RWPE1 (cell line): ENCODE measurements at regions not wholly inside any gene's neighbourhood (a gene's known extent, or its start where the extent isn't known, plus 50 kb on each side); places are given as distances from the start of the nearest gene placed in this dataset.

Source experiments
- CTCF ChIA-PET: fragments of 350-600 bp; sonication (Branson Sonifier 250); formaldehyde crosslinking; extraction: SDS; loops from one replicate; lab custom pipeline; 2021; lab: Yijun Ruan, JAX
- POLR2A ChIA-PET: fragments of 400-600 bp; formaldehyde crosslinking; extraction: SDS; loops from one replicate; lab custom pipeline; 2020; ENCODE audit warnings: antibody characterized with exemption; ENCODE audit not compliant: low non-redundant PET; lab: Yijun Ruan, JAX
- DNase-seq: peaks from one replicate; pipeline ENCODE4 v3.0.0; 2012; ENCODE audit warnings: low spot score
- H3K27ac ChIP-seq: fragments of 450-650 bp; 2 replicates; pipeline ENCODE4 v1.5.1; 2017
- CTCF ChIP-seq: fragments of 450-650 bp; conservative IDR thresholded peaks from 2 replicates; pipeline ENCODE4 v1.5.1; 2017; ENCODE audit warnings: low read depth, mild to moderate bottlenecking

GRCh38 chr3:182612332-182612731 is 181.0 kb upstream of the ATP11B start:
- DNase-seq = no peak
- POLR2A ChIA-PET = no interaction called here
- CTCF ChIA-PET = no interaction called here
- no peak overlapping the region for H3K27ac ChIP-seq
- no peak for TF ChIP-seq CTCF

- CTCF ChIA-PET = interaction anchor here (0.6 to 2.3 kb wide), 6 partner anchors 22 to 979 kb away, joined by 3 to 10 read pairs (median 4); no protein-coding TSS in a partner anchor
- no peak overlapping the region for H3K27ac ChIP-seq
- POLR2A ChIA-PET = no interaction called here
- DNase-seq = no peak
- TF ChIP-seq CTCF = no peak
These were observed 175.8 kb upstream of the ATP11B start for GRCh38 chr3:182617500-182617899.

GRCh38 chr3:182618085-182618732 is 175.1 kb upstream of the ATP11B start:
- peak; percentile 73 for TF ChIP-seq CTCF
- POLR2A ChIA-PET = no interaction called here
- CTCF ChIA-PET = interaction anchor here (0.6 to 2.3 kb wide), 12 partner anchors 10 to 1089 kb away, joined by 3 to 10 read pairs (median 4); no protein-coding TSS in a partner anchor
- no peak overlapping the region for H3K27ac ChIP-seq
- no peak for DNase-seq

- ChIA-PET CTCF (interaction anchor here (0.6 to 2.3 kb wide), 9 partner anchors 9 to 1089 kb away, joined by 3 to 10 read pairs (median 3); no protein-coding TSS in a partner anchor), POLR2A (no interaction called here)
- peak; percentile 65 for DNase-seq
- no peak overlapping the region for H3K27ac ChIP-seq
- TF ChIP-seq CTCF = no peak
These were observed 174.2 kb upstream of the ATP11B start for GRCh38 chr3:182618981-182619591.

- CTCF ChIA-PET = interaction anchor here (0.6 to 0.7 kb wide), 2 partner anchors 919 to 1130 kb away, joined by 3 to 4 read pairs; no protein-coding TSS in a partner anchor
- POLR2A ChIA-PET = no interaction called here
- no peak for DNase-seq
- no peak overlapping the region for H3K27ac ChIP-seq
- no peak for TF ChIP-seq CTCF
These were observed 172.4 kb upstream of the ATP11B start for GRCh38 chr3:182620723-182621434.
